Lower lobe of right lung (tissue), 2 donors: ENCODE measurements at regions not wholly inside any gene's neighbourhood (a gene's known extent, or its start where the extent isn't known, plus 50 kb on each side); places are given as distances from the start of the nearest gene placed in this dataset.
"Not testable (repeated sequence)": the region's sequence is repeated elsewhere in the genome, so short reads cannot be mapped to it uniquely, and the experiment has no call there.

Source experiments
- ATAC-seq, 2 donors: fragments of 200-7000 bp; cut with Tn5 transposase; one replicate each; pipeline ENCODE4 v1.9.1; 2020 to 2022; ENCODE audit warnings: mild to moderate bottlenecking in 2 of 2, moderate library complexity in 2 of 2
- DNase-seq: peaks from one replicate; pipeline ENCODE4 v3.0.0-alpha.2; 2020
- H3K27ac ChIP-seq: fragments of 200-600 bp; one replicate; pipeline ENCODE4 v1.8.0; 2022
- H3K27me3 ChIP-seq: fragments of 200-600 bp; one replicate; pipeline ENCODE4 v1.8.0; 2022; ENCODE audit warnings: low read depth
- H3K36me3 ChIP-seq: fragments of 200-600 bp; one replicate; pipeline ENCODE4 v1.8.0; 2022; ENCODE audit warnings: mild to moderate bottlenecking
- H3K4me1 ChIP-seq: fragments of 200-600 bp; one replicate; pipeline ENCODE4 v1.8.0; 2022
- H3K4me3 ChIP-seq: fragments of 200-600 bp; one replicate; pipeline ENCODE4 v1.8.0; 2022; ENCODE audit warnings: mild to moderate bottlenecking
- H3K9me3 ChIP-seq: fragments of 200-600 bp; one replicate; pipeline ENCODE4 v1.8.0; 2022
- intact Hi-C: fragments of 100-400 bp; cut with DNase I; formaldehyde crosslinking; loops from one replicate; pipeline ENCODE4 v1.11.0; 2022
- donor health status: DM: no; HTN: yes; CAD: no; lungs with severe emphysema.

- H3K4me3 ChIP-seq, H3K27ac ChIP-seq, H3K27me3 ChIP-seq, intact Hi-C loops, DNase-seq, H3K36me3 ChIP-seq, ATAC-seq, H3K9me3 ChIP-seq, H3K4me1 ChIP-seq: not testable (repeated sequence)
These were observed 72.4 kb upstream of the PLGLB2 start for GRCh38 chr2:87675487-87675886.

- DNase-seq, H3K27ac ChIP-seq, H3K4me3 ChIP-seq, intact Hi-C loops, H3K27me3 ChIP-seq, H3K4me1 ChIP-seq, H3K36me3 ChIP-seq, H3K9me3 ChIP-seq: not testable (repeated sequence)
- ATAC-seq, result peak in 1 of 2 donors; percentile 14
These were observed 70.4 kb upstream of the PLGLB2 start for GRCh38 chr2:87677421-87677923.

- H3K36me3 ChIP-seq, intact Hi-C loops, ATAC-seq, H3K27ac ChIP-seq, H3K4me3 ChIP-seq, H3K9me3 ChIP-seq, H3K4me1 ChIP-seq, DNase-seq, H3K27me3 ChIP-seq: not testable (repeated sequence)
These were observed 69.1 kb upstream of the PLGLB2 start for GRCh38 chr2:87678742-87679173.

GRCh38 chr2:87679950-87680349 lies 67.9 kb upstream of the PLGLB2 start:
- H3K4me3 ChIP-seq, H3K4me1 ChIP-seq, intact Hi-C loops, DNase-seq, H3K9me3 ChIP-seq, H3K27me3 ChIP-seq, H3K36me3 ChIP-seq, ATAC-seq, H3K27ac ChIP-seq: not testable (repeated sequence)

- intact Hi-C loops, H3K4me1 ChIP-seq, DNase-seq, H3K9me3 ChIP-seq, ATAC-seq, H3K4me3 ChIP-seq, H3K27me3 ChIP-seq, H3K36me3 ChIP-seq, H3K27ac ChIP-seq: not testable (repeated sequence)
These were observed 67.2 kb upstream of the PLGLB2 start for GRCh38 chr2:87680691-87681090.

GRCh38 chr2:87683451-87683850 lies 64.4 kb upstream of the PLGLB2 start:
- peak; percentile 46 for DNase-seq

GRCh38 chr2:87683961-87684360 lies 63.9 kb upstream of the PLGLB2 start:
- DNase-seq, H3K9me3 ChIP-seq, H3K27me3 ChIP-seq, H3K27ac ChIP-seq, intact Hi-C loops, H3K4me1 ChIP-seq, H3K36me3 ChIP-seq, H3K4me3 ChIP-seq, ATAC-seq: not testable (repeated sequence)

More at GRCh38 chr2:87683451-87683850, 64.4 kb upstream of the PLGLB2 start:
- intact Hi-C loops, H3K27me3 ChIP-seq, H3K9me3 ChIP-seq, H3K4me3 ChIP-seq, H3K27ac ChIP-seq, H3K36me3 ChIP-seq, H3K4me1 ChIP-seq: not testable (repeated sequence)
- peak; percentile 75 to 84 for ATAC-seq

- ATAC-seq, H3K9me3 ChIP-seq, H3K27ac ChIP-seq, intact Hi-C loops, H3K27me3 ChIP-seq, DNase-seq, H3K4me3 ChIP-seq, H3K36me3 ChIP-seq, H3K4me1 ChIP-seq: not testable (repeated sequence)
These were observed 62.3 kb upstream of the PLGLB2 start for GRCh38 chr2:87685558-87685957.

- H3K9me3 ChIP-seq, ATAC-seq, intact Hi-C loops: not testable (repeated sequence)
These were observed 60.9 kb upstream of the PLGLB2 start for GRCh38 chr2:87686873-87687549.

GRCh38 chr2:87687550-87688270 lies 60.2 kb upstream of the PLGLB2 start:
- H3K36me3 ChIP-seq, H3K4me1 ChIP-seq, H3K27ac ChIP-seq, ATAC-seq, DNase-seq, H3K27me3 ChIP-seq, intact Hi-C loops, H3K4me3 ChIP-seq, H3K9me3 ChIP-seq: not testable (repeated sequence)

More at GRCh38 chr2:87686873-87687549, 60.9 kb upstream of the PLGLB2 start:
- H3K36me3 ChIP-seq, DNase-seq, H3K27ac ChIP-seq, H3K27me3 ChIP-seq, H3K4me3 ChIP-seq, H3K4me1 ChIP-seq: not testable (repeated sequence)

- H3K4me3 ChIP-seq, H3K27ac ChIP-seq, ATAC-seq, H3K4me1 ChIP-seq, H3K27me3 ChIP-seq, intact Hi-C loops, DNase-seq, H3K36me3 ChIP-seq, H3K9me3 ChIP-seq: not testable (repeated sequence)
These were observed 55.8 kb upstream of the PLGLB2 start for GRCh38 chr2:87691899-87692592.

- intact Hi-C loops, H3K27me3 ChIP-seq, H3K4me1 ChIP-seq, H3K4me3 ChIP-seq, H3K27ac ChIP-seq, ATAC-seq, H3K9me3 ChIP-seq, H3K36me3 ChIP-seq, DNase-seq: not testable (repeated sequence)
These were observed 55.0 kb upstream of the PLGLB2 start for GRCh38 chr2:87692914-87693313.

- DNase-seq, H3K27ac ChIP-seq, H3K36me3 ChIP-seq, intact Hi-C loops, ATAC-seq, H3K27me3 ChIP-seq, H3K4me1 ChIP-seq, H3K9me3 ChIP-seq, H3K4me3 ChIP-seq: not testable (repeated sequence)
These were observed 54.0 kb upstream of the PLGLB2 start for GRCh38 chr2:87693882-87694281.
